ENCODE measurements at regions not wholly inside any gene's neighbourhood (a gene's known extent, or its start where the extent isn't known, plus 50 kb on each side); places are given as distances from the start of the nearest gene placed in this dataset.
"Not testable (repeated sequence)": the region's sequence is repeated elsewhere in the genome, so short reads cannot be mapped to it uniquely, and the experiment has no call there.

GRCh38 chr4:188658958-188659522 lies 519.8 kb downstream of the TRIML1 start:
- no peak overlapping the region for H3K27ac ChIP-seq
- no peak for TF ChIP-seq CTCF (conservative IDR thresholded peaks at IDR 0.05)

DNA sequence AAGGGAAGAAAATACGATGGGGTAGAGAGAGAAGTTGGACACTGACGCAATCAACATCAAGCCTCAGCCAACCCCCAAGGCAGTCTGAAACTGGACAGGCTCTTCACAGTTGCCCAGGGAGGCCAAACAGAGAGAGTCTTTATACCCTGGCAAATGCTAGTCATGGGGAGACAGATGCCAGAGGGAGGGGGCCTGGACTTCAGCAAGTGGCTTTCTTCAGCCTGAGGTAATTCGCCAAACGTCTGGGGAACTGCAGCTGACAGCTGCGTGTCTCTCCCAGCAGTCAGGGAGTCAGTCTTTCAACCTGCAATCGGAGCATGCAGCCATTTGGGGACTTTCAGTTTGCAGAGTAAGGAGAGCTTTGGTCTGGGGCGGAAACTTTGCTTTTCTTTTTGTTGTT lies 521.6 kb downstream of the TRIML1 start:
- no peak overlapping the region for H3K27ac ChIP-seq
- TF ChIP-seq CTCF (conservative IDR thresholded peaks at IDR 0.05): no peak

DNA sequence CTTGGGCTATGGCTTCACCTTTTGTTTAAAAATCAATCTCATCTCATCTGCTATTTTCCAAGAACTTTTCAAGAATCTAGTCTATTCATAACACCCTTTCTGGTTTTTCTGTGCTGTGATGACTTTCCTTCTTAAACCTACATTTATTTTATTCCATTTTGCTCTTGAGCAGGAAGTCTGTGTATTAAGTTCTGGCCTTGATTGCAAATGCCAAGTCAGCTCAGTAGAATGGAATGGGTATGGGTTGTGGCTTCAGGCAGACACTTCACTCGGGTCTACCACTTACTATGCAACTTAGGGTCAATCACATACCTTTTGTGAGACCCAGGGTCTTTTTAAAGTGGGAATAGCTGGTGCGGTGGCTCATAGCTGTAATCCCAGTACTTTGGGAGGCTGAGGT lies 522.3 kb downstream of the TRIML1 start:
- H3K27ac ChIP-seq: no peak overlapping the region

GRCh38 chr4:188663369-188663768 lies 524.1 kb downstream of the TRIML1 start:
- no peak overlapping the region for H3K27ac ChIP-seq
- no peak for TF ChIP-seq CTCF (conservative IDR thresholded peaks at IDR 0.05)

More for the DNA sequence above, 522.3 kb downstream of the TRIML1 start:
- TF ChIP-seq CTCF (conservative IDR thresholded peaks at IDR 0.05): no peak

GRCh38 chr4:188665491-188666457 lies 526.5 kb downstream of the TRIML1 start:
- no peak overlapping the region for H3K27ac ChIP-seq
- no peak for TF ChIP-seq CTCF (conservative IDR thresholded peaks at IDR 0.05)

GRCh38 chr4:188678691-188679090 lies 539.5 kb downstream of the TRIML1 start:
- not testable (repeated sequence) for H3K27ac ChIP-seq

GRCh38 chr4:188680004-188680666 lies 540.9 kb downstream of the TRIML1 start:
- TF ChIP-seq CTCF (conservative IDR thresholded peaks at IDR 0.05): no peak

More at GRCh38 chr4:188680004-188680666, 540.9 kb downstream of the TRIML1 start:
- no peak overlapping the region for H3K27ac ChIP-seq

Data from VCaP (cell line).